Skeletal muscle cell (primary cell): ENCODE measurements at regions not wholly inside any gene's neighbourhood (a gene's known extent, or its start where the extent isn't known, plus 50 kb on each side); places are given as distances from the start of the nearest gene placed in this dataset.

Experiments
- DNase-seq: peaks from one replicate; pipeline ENCODE4 v3.0.0-alpha.2; 2010; ENCODE audit warnings: low read depth
- H3K4me3 ChIP-seq: 2 replicates; pipeline ENCODE4 v1.5.1; 2011; ENCODE audit warnings: low read depth, mild to moderate bottlenecking, control low read depth, low read length, moderate library complexity

GRCh38 chr15:39079296-39079847, 501.5 kb upstream of the THBS1 start:
- no peak overlapping the region for H3K4me3 ChIP-seq
- DNase-seq: peak; percentile 89

DNA sequence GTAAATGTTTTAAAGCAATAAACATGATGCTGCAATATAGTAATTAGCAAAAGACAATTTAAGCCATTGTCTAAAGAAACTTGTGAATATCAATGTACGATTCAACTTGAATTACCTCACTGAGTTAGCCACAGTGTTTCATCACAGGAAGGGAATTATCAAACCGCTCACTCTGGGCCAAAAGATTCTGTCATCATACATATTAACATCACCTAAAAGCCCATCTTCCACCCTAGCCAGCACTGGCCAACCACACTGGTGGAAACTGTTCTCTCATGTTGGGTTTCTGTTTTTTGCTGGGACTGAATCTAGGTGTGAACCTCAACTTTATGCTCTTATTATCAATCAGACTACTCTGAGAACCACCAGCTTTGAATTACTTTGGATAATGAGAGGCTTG, 497.7 kb upstream of the THBS1 start:
- no peak overlapping the region for H3K4me3 ChIP-seq
- DNase-seq: peak; percentile 36

DNA sequence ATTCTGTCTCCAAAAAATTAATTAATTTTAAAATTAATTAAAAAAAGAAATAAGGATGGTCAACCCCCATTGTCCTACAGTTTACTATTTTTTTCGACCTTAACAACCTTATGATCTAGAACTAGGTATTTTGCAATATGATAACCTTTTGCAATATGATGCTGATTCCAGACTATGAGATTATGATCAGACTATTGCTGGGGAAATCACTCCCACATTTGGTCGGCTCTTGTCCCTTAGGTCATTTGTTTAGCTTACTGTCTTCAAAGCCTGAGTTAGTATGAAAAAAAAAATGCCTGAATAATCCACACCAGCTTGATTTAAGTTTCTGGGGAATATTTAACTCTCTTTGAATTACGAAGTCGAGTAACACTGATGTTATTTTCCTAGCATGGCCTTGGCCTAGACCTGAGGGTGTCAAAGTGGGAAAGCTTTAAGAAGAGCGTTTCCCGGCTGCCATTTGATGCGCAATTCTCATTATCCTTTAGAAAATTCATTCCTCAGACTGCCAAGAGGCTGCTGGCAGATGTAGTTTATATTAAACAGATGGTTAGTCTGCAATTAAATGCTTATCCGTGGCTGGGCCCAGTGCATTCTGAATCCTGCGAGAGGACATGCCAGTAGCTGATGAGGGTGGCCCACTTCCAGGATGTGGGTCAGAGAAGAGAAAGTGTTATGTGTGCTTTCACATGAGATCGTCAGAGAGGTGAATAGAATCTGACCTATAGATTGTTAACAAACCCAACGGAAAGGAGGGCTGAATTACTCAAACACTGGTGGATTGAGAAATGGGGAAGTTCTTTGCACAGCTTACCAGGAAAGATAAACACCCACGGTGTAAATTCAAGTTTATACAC, 496.0 kb upstream of the THBS1 start:
- DNase-seq: peak; percentile 86
- no peak overlapping the region for H3K4me3 ChIP-seq

- no peak overlapping the region for H3K4me3 ChIP-seq
- no peak for DNase-seq
Measured at GRCh38 chr15:39086641-39087040, 494.2 kb upstream of the THBS1 start.

DNA sequence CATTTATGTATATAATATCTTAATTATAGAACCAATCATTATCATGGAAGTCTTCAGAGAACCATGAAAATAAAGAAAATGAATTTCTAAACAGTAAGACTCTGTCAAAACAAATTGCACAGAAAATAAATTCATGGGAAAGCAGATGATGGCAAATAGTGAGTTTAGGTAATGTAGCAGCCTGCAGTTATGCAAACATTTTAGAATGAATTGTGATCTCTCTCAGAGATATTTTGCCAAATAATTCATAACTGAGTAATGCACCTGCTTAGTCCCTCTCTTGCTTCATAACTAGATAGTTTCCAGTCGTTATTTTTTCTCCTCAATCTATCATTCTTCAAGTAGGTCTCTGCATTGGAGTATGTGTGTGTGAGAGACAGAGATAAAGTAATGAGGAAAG, 492.7 kb upstream of the THBS1 start:
- DNase-seq: no peak
- H3K4me3 ChIP-seq: no peak overlapping the region

DNA sequence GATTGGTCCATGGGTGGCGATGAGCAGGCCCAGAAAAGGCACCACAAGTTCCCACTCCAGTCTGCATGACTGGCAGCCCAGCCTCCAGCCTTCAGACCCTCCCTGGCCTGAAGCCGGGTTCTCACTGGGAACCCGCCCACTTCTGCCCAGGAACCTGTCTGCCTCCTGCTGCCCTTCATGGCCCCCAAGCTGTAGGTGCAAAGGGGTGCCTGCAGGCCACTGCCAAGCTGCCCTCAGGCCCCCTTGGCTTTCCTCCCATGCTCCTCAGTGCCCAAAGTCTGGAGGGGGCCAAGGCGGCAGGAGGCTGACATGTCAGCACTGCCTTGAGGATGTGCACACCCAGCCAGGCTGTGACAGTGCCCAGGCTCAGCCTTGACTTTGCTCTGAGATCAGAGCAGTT, 488.5 kb upstream of the THBS1 start:
- DNase-seq: no peak
- no peak overlapping the region for H3K4me3 ChIP-seq

- no peak overlapping the region for H3K4me3 ChIP-seq
- DNase-seq: no peak
Measured at GRCh38 chr15:39092761-39093160, 488.1 kb upstream of the THBS1 start.

DNA sequence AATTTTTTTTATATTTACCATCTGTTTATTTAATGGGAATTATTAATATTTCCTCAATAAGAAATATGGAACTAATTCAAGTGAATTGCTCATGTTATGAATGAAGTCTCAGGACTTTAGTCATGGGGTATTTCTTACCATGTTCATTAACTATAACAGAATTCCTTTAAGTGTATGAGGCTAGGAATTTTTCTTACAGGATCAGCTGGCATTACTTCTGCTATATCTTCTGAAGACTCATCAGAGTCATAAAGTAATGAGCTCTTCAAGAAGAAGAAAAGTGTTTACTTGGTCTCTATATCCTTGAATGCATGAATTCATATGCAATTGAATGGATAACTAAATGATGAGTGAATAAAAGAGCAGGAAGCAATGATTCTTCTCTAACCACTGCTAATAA, 486.8 kb upstream of the THBS1 start:
- no peak overlapping the region for H3K4me3 ChIP-seq
- no peak for DNase-seq

- DNase-seq: no peak
- H3K4me3 ChIP-seq: no peak overlapping the region
Measured at GRCh38 chr15:39095218-39095879, 485.5 kb upstream of the THBS1 start.

DNA sequence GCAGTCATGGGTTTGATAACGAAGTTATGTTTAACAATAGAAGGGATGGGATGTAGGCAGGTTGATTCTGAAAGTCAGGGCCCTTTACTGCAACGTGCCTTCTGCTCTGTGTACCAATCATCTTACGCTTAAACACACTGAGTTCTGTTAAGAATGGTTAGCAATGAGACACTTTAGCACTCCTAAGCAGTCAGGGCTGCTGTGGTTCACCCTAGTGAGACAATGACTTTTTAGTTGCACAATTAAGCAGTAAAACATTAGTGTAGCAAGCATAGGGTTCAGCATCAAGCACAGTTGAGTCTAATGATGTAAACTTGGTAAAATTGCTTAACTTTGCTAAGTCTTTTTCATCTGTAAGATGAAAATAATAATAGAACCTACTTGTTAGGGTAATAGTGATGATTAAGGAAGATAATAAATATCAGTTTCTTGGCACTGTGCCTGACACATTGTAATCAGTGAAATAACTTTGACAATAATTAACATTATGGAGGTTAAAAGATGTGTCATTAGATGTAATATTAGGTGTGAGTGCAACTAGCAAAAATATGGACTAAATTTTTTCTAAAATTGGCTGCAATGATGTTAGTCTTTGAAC, 484.2 kb upstream of the THBS1 start:
- no peak overlapping the region for H3K4me3 ChIP-seq
- DNase-seq: no peak

DNA sequence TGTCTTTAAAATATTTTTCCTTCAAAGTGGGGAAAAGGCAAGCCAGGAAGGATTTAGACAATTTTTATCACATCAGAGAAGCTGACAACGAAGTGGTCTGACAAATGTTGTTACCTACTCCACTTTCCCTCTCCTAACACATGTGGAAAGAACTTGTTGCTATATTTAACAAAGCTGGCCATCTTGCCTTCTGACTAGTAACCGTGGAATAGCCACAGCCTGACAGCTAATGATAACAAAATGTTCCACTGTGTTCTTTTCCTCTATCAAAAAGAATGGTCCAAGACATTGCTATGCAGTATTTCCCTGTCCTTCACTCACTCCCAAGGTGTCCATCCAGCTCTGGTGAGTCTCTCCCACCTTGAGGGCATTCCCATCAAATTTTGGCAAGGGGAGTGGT, 481.4 kb upstream of the THBS1 start:
- no peak for DNase-seq
- no peak overlapping the region for H3K4me3 ChIP-seq

- no peak for DNase-seq
Measured at GRCh38 chr15:39100106-39100660, 480.7 kb upstream of the THBS1 start.

DNA sequence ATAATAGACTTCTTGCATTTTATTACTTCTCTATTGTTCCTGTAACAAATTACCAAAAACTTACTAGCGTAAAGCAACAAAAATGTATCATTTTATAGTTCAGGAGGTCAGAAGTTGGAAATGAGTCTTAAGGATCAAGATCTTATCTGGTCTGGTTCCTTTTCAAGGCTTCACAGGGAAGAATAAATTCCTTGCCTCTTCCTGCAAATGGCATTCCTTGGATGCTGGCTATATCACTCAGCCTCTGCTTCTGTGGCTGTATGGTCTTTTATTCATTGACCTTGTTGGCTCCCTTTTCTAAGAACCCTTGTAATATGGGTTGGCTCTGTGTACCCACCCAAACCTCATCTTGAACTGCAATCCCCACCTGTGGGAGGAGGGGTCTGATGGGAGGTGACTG, 478.4 kb upstream of the THBS1 start:
- DNase-seq: no peak
- no peak overlapping the region for H3K4me3 ChIP-seq

More at GRCh38 chr15:39100106-39100660, 480.7 kb upstream of the THBS1 start:
- H3K4me3 ChIP-seq: no peak overlapping the region

GRCh38 chr15:39106950-39107349, 473.9 kb upstream of the THBS1 start:
- DNase-seq: no peak
- no peak overlapping the region for H3K4me3 ChIP-seq

DNA sequence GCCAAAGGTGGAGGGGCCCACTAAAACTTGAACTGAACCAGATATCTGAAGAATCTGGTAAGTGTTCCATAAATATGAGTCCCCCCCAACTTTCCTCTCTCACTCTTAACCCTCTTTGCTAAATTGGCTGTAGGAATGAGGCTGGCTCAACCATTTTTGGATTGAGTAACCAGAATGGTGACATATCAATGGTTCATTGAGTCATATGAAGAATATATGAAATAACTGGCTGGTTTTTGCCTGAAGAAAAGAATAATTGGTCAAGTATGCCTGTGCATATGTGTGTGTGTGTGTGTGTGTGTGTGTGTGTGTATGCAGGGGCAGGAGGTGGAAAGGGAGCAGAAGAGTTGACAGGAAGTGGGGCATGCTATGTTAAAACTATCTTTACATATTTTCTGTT, 472.9 kb upstream of the THBS1 start:
- DNase-seq: no peak
- H3K4me3 ChIP-seq: no peak overlapping the region

- no peak overlapping the region for H3K4me3 ChIP-seq
- DNase-seq: no peak
Measured at GRCh38 chr15:39110336-39110735, 470.5 kb upstream of the THBS1 start.

DNA sequence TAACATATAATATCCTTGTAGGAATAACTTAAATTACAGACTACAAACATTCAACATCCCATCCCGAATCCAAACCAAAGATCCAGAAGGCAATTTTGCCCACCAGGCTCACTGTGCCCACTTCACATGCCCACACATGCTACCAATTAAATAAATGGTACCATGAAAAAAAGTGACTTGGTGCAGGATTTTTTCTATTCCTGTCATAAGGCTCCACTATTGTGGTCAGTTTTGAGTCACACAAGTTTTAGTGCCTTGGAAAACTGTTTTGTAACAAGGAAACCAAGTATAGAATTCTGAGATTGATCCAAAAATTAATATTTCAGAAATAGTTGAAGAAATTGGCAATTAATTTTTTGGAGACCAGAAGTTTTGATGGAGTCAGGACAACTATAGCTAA, 470.1 kb upstream of the THBS1 start:
- no peak overlapping the region for H3K4me3 ChIP-seq
- DNase-seq: no peak

GRCh38 chr15:39113741-39114140, 467.1 kb upstream of the THBS1 start:
- H3K4me3 ChIP-seq: no peak overlapping the region
- no peak for DNase-seq

- H3K4me3 ChIP-seq: no peak overlapping the region
Measured at GRCh38 chr15:39114690-39115378, 466.0 kb upstream of the THBS1 start.

More at GRCh38 chr15:39114690-39115378, 466.0 kb upstream of the THBS1 start:
- no peak for DNase-seq
